H9 (cell line): ENCODE measurements at regions not wholly inside any gene's neighbourhood (a gene's known extent, or its start where the extent isn't known, plus 50 kb on each side); places are given as distances from the start of the nearest gene placed in this dataset.
A peak's percentile ranks its signal among the peaks of the same experiment; 100 is the strongest.
"Not testable (repeated sequence)": the region's sequence is repeated elsewhere in the genome, so short reads cannot be mapped to it uniquely, and the experiment has no call there.

Experiments
- DNase-seq: peaks from one replicate; pipeline ENCODE4 v3.0.0-alpha.2; 2017
- H2AFZ ChIP-seq: one replicate; pipeline ENCODE4 v1.6.1; 2013; ENCODE audit warnings: mild to moderate bottlenecking, low read length, control low read depth, moderate library complexity
- H2AK5ac ChIP-seq: 2 replicates; pipeline ENCODE4 v1.6.1; 2013; ENCODE audit warnings: low read length, control low read depth, mixed read lengths; ENCODE audit not compliant: insufficient read length
- H2BK120ac ChIP-seq: one replicate; pipeline ENCODE4 v1.6.1; 2013; ENCODE audit warnings: low read depth, mild to moderate bottlenecking, low read length, control low read depth, inconsistent platforms; ENCODE audit not compliant: poor library complexity, severe bottlenecking
- H2BK12ac ChIP-seq: 2 replicates; pipeline ENCODE4 v1.6.1; 2013; ENCODE audit warnings: low read length, control low read depth, mixed read lengths, low read depth; ENCODE audit not compliant: insufficient read length
- H2BK15ac ChIP-seq: 2 replicates; pipeline ENCODE4 v1.6.1; 2013; ENCODE audit warnings: low read depth, low read length, control low read depth
- H2BK20ac ChIP-seq: one replicate; pipeline ENCODE4 v1.6.1; 2013; ENCODE audit warnings: low read depth, mild to moderate bottlenecking, low read length, control low read depth, inconsistent platforms; ENCODE audit not compliant: poor library complexity, severe bottlenecking
- H2BK5ac ChIP-seq: 2 replicates; pipeline ENCODE4 v1.6.1; 2013; ENCODE audit warnings: low read length, control low read depth, mixed read lengths; ENCODE audit not compliant: insufficient read length
- H3K14ac ChIP-seq: 2 replicates; pipeline ENCODE4 v1.6.1; 2013; ENCODE audit warnings: low read length, control low read depth; ENCODE audit not compliant: insufficient read depth
- H3K18ac ChIP-seq: 2 replicates; pipeline ENCODE4 v1.6.1; 2013; ENCODE audit warnings: low read depth, mild to moderate bottlenecking, mixed read lengths, low read length, control low read depth; ENCODE audit not compliant: insufficient read length
- H3K23ac ChIP-seq: 2 replicates; pipeline ENCODE4 v1.6.1; 2013; ENCODE audit warnings: low read length, control low read depth, mixed read lengths, low read depth; ENCODE audit not compliant: insufficient read length
- H3K23me2 ChIP-seq: 2 replicates; pipeline ENCODE4 v1.6.1; 2013; ENCODE audit warnings: low read depth, mild to moderate bottlenecking, mixed read lengths, low read length, control low read depth; ENCODE audit not compliant: insufficient read length, poor library complexity, severe bottlenecking
- H3K27ac ChIP-seq: 2 replicates; pipeline ENCODE4 v1.5.1; 2013; ENCODE audit warnings: low read length, control low read depth, mixed read lengths, low read depth; ENCODE audit not compliant: insufficient read length
- H3K27me3 ChIP-seq: 2 replicates; pipeline ENCODE4 v1.6.1; 2013; ENCODE audit warnings: low read length, control low read depth, inconsistent platforms; ENCODE audit not compliant: insufficient read depth
- H3K4ac ChIP-seq: 2 replicates; pipeline ENCODE4 v1.6.1; 2013; ENCODE audit warnings: low read depth, mild to moderate bottlenecking, control low read depth, inconsistent platforms, low read length, moderate library complexity
- H3K4me1 ChIP-seq: 2 replicates; pipeline ENCODE4 v1.6.1; 2013; ENCODE audit warnings: low read length, control low read depth, inconsistent platforms; ENCODE audit not compliant: insufficient read depth
- H3K4me2 ChIP-seq: 2 replicates; pipeline ENCODE4 v1.6.1; 2013; ENCODE audit warnings: low read length, control low read depth, mixed read lengths; ENCODE audit not compliant: insufficient read length, insufficient read depth
- H3K56ac ChIP-seq: 2 replicates; pipeline ENCODE4 v1.6.1; 2013; ENCODE audit warnings: low read depth, mild to moderate bottlenecking, mixed read lengths, low read length, control low read depth; ENCODE audit not compliant: insufficient read length
- H3K79me1 ChIP-seq: 2 replicates; pipeline ENCODE4 v1.6.1; 2013; ENCODE audit warnings: low read depth, mild to moderate bottlenecking, moderate library complexity, low read length, control low read depth, inconsistent platforms; ENCODE audit not compliant: insufficient read depth, poor library complexity, severe bottlenecking
- H3K79me2 ChIP-seq: 2 replicates; pipeline ENCODE4 v1.6.1; 2013; ENCODE audit warnings: low read length, control low read depth, inconsistent platforms; ENCODE audit not compliant: insufficient read depth
- H3K9ac ChIP-seq: 2 replicates; pipeline ENCODE4 v1.6.1; 2013; ENCODE audit warnings: low read length, control low read depth, mixed read lengths; ENCODE audit not compliant: insufficient read length; ENCODE audit errors: extremely low read depth
- H3K9me3 ChIP-seq: one replicate; pipeline ENCODE4 v1.6.1; 2013; ENCODE audit warnings: low read depth, low read length, inconsistent platforms; ENCODE audit not compliant: control insufficient read depth
- H3T11ph ChIP-seq: one replicate; pipeline ENCODE4 v1.6.1; 2013; ENCODE audit warnings: mild to moderate bottlenecking, low read length, control low read depth, inconsistent platforms
- H4K20me1 ChIP-seq: one replicate; pipeline ENCODE4 v1.6.1; 2013; ENCODE audit not compliant: control insufficient read depth, insufficient read length, insufficient read depth
- H4K5ac ChIP-seq: 2 replicates; pipeline ENCODE4 v1.6.1; 2013; ENCODE audit warnings: low read depth, mild to moderate bottlenecking, mixed read lengths, low read length, control low read depth; ENCODE audit not compliant: insufficient read length
- H4K8ac ChIP-seq: replicated peaks from 2 replicates; pipeline ENCODE4 v1.6.1; 2013; ENCODE audit warnings: low read length, control low read depth, mixed read lengths, low read depth; ENCODE audit not compliant: insufficient read length
- H4K91ac ChIP-seq: 2 replicates; pipeline ENCODE4 v1.6.1; 2013; ENCODE audit warnings: low read depth, mild to moderate bottlenecking, moderate library complexity, mixed read lengths, low read length, control low read depth; ENCODE audit not compliant: insufficient read length
- H3K27ac Mint-ChIP-seq, 3 experiments: 2 replicates in 2 of 3; 3 replicates in 1 of 3; pipeline ENCODE4 v1.8.0; 2020 to 2021; ENCODE audit warnings: mixed read lengths in 3 of 3, mild to moderate bottlenecking in 1 of 3, moderate library complexity in 1 of 3
- H3K27me3 Mint-ChIP-seq: 2 replicates; pipeline ENCODE4 v1.8.0; 2021; ENCODE audit warnings: low read depth, mild to moderate bottlenecking, moderate library complexity, mixed read lengths
- H3K36me3 Mint-ChIP-seq, 3 experiments: 2 replicates in 2 of 3; 3 replicates in 1 of 3; pipeline ENCODE4 v1.8.0; 2020 to 2021; ENCODE audit warnings: low read depth in 3 of 3, mixed read lengths in 3 of 3; ENCODE audit not compliant: insufficient read depth in 1 of 3
- H3K4me1 Mint-ChIP-seq, 2 experiments: 2 replicates each; pipeline ENCODE4 v1.8.0; 2020; ENCODE audit warnings: mixed read lengths in 2 of 2
- H3K4me3 Mint-ChIP-seq, 2 experiments: 2 replicates in 1 of 2; 3 replicates in 1 of 2; pipeline ENCODE4 v1.8.0; 2020 to 2021; ENCODE audit warnings: mild to moderate bottlenecking in 2 of 2, mixed read lengths in 2 of 2, moderate library complexity in 1 of 2
- H3K9me3 Mint-ChIP-seq, 2 experiments: 2 replicates in 1 of 2; 3 replicates in 1 of 2; pipeline ENCODE4 v1.8.0; 2020; ENCODE audit warnings: mild to moderate bottlenecking in 2 of 2, mixed read lengths in 2 of 2, moderate library complexity in 1 of 2
- CTCF ChIP-seq: fragments of 200-600 bp; sonication (generic); conservative IDR thresholded peaks from 3 replicates; pipeline ENCODE4 v1.8.0; 2021; ENCODE audit warnings: antibody characterized with exemption, mild to moderate bottlenecking
- WGBS: extraction: QIAGEN DNeasy Blood & Tissue Kit; methylation state at CpG from one replicate; pipeline ENCODE4 v1.1.7; 2013; ENCODE audit warnings: missing lambda C conversion rate, low lambda C conversion rate, mixed read lengths; ENCODE audit not compliant: insufficient read length; ENCODE audit errors: extremely low coverage; 5-methylcytosine and 5-hydroxymethylcytosine counted together

- no CpG with 5 or more reads among the region's 4 CpGs for WGBS
- Mint-ChIP-seq H3K4me1 (peaks cover 10% of the 10 kb centered on the region in 2 experiments), H3K9me3 (peaks cover 37 to 40% of the 10 kb centered on the region in 2 experiments), H3K36me3 (peaks cover 10 to 43% (median 13%) of the 10 kb centered on the region in 3 experiments; a peak in 6 of 7 replicates), H3K27me3 (no peaks in the 10 kb centered on the region), H3K27ac (peak overlapping the region in 1 of 3 experiments; percentile 6; a peak in 1 of 7 replicates), H3K4me3 (no peak overlapping the region)
- Histone ChIP-seq H3K79me1 (no peaks in the 10 kb centered on the region), H3K23ac (no peak overlapping the region), H3K18ac (no peak overlapping the region), H2BK120ac (no peak overlapping the region), H3K4me1 (no peaks in the 10 kb centered on the region), H3K4ac (no peak overlapping the region), H2BK12ac (no peak overlapping the region), H4K91ac (no peak overlapping the region), H2BK20ac (no peak overlapping the region), H3K27me3 (no peaks in the 10 kb centered on the region), H4K8ac (no peak overlapping the region), H3K27ac (no peak overlapping the region), H2AFZ (no peak overlapping the region), H2BK5ac (no peak overlapping the region), H4K5ac (no peak overlapping the region), H3K4me2 (no peak overlapping the region), H2BK15ac (no peak overlapping the region), H2AK5ac (no peak overlapping the region), H3K9ac (no peak overlapping the region), H3K14ac (no peak overlapping the region), H3K56ac (no peak overlapping the region), H3T11ph (no peak overlapping the region), H3K9me3 (no peaks in the 10 kb centered on the region), H3K79me2 (no peaks in the 10 kb centered on the region), H3K23me2 (no peaks in the 10 kb centered on the region), H4K20me1 (no peaks in the 10 kb centered on the region)
- no peak for DNase-seq
- no peak for TF ChIP-seq CTCF
These were observed 231.6 kb upstream of the VLDLR start for GRCh38 chr9:2390028-2390427.

- not testable (repeated sequence) for H3K27me3 Mint-ChIP-seq, H2AFZ ChIP-seq, H3K23me2 ChIP-seq, DNase-seq, H3K79me1 ChIP-seq, H2BK12ac ChIP-seq, H3K79me2 ChIP-seq, H3K4me1 ChIP-seq, H3K9me3 ChIP-seq, H2BK120ac ChIP-seq, H2BK5ac ChIP-seq, H3K23ac ChIP-seq, H2AK5ac ChIP-seq, H2BK20ac ChIP-seq, H3K14ac ChIP-seq, H4K20me1 ChIP-seq, H4K8ac ChIP-seq, H3K4ac ChIP-seq, H3K18ac ChIP-seq, H2BK15ac ChIP-seq, H4K5ac ChIP-seq, H3K9ac ChIP-seq, H3K27ac Mint-ChIP-seq, H3K27me3 ChIP-seq, H3K4me3 Mint-ChIP-seq, H3K56ac ChIP-seq, H3T11ph ChIP-seq, H3K4me1 Mint-ChIP-seq, H4K91ac ChIP-seq, H3K4me2 ChIP-seq, H3K27ac ChIP-seq
- peaks cover 40 to 43% of the 10 kb centered on the region in 2 experiments for H3K9me3 Mint-ChIP-seq
- peaks cover 10 to 43% (median 16%) of the 10 kb centered on the region in 3 experiments; a peak in 6 of 7 replicates for H3K36me3 Mint-ChIP-seq
These were observed 230.0 kb upstream of the VLDLR start for GRCh38 chr9:2391509-2392132.
